HG03378 (cell line): ENCODE measurements at regions not wholly inside any gene's neighbourhood (a gene's known extent, or its start where the extent isn't known, plus 50 kb on each side); places are given as distances from the start of the nearest gene placed in this dataset.
"Not testable (repeated sequence)": the region's sequence is repeated elsewhere in the genome, so short reads cannot be mapped to it uniquely, and the experiment has no call there.

Experiments used
- ATAC-seq: cut with Tn5 transposase; IDR thresholded peaks from one replicate; pipeline ENCODE4 v1.9.1; 2021; ENCODE audit warnings: mild to moderate bottlenecking, moderate library complexity; ENCODE audit not compliant: unreplicated experiment

- ATAC-seq: peak; percentile 98
Measured at GRCh38 chr4:130043732-130044160, 947.8 kb downstream of the C4orf33 start.

- no peak for ATAC-seq
Measured at GRCh38 chr4:130044788-130045531, 949.0 kb downstream of the C4orf33 start.

GRCh38 chr4:130053723-130054122 lies 957.8 kb downstream of the C4orf33 start:
- no peak for ATAC-seq

- ATAC-seq: no peak
Measured at GRCh38 chr4:130054908-130055307, 959.0 kb downstream of the C4orf33 start.

- ATAC-seq: peak; percentile 64
Measured at GRCh38 chr4:130056286-130056685, 960.3 kb downstream of the C4orf33 start.

- ATAC-seq: no peak
Measured at GRCh38 chr4:130064471-130064870, 968.5 kb downstream of the C4orf33 start.

- ATAC-seq: no peak
Measured at GRCh38 chr4:130067419-130067818, 971.5 kb downstream of the C4orf33 start.

GRCh38 chr4:130068072-130068471 lies 972.1 kb downstream of the C4orf33 start:
- ATAC-seq: no peak

- no peak for ATAC-seq
Measured at GRCh38 chr4:130071746-130072145, 975.8 kb downstream of the C4orf33 start.

GRCh38 chr4:130073145-130073790 lies 977.3 kb downstream of the C4orf33 start:
- no peak for ATAC-seq

- no peak for ATAC-seq
Measured at GRCh38 chr4:130074096-130074495, 978.1 kb downstream of the C4orf33 start.

- ATAC-seq: no peak
Measured at GRCh38 chr4:130077275-130077674, 981.3 kb downstream of the C4orf33 start.

GRCh38 chr4:130079027-130079426 lies 983.1 kb downstream of the C4orf33 start:
- ATAC-seq: not testable (repeated sequence)

- no peak for ATAC-seq
Measured at GRCh38 chr4:130080872-130081451, 985.0 kb downstream of the C4orf33 start.

- no peak for ATAC-seq
Measured at GRCh38 chr4:130090427-130090826, 994.5 kb downstream of the C4orf33 start.

- no peak for ATAC-seq
Measured at GRCh38 chr4:130092187-130093015, 996.4 kb downstream of the C4orf33 start.

- ATAC-seq: no peak
Measured at GRCh38 chr4:130099105-130099504, 1003.2 kb downstream of the C4orf33 start.

GRCh38 chr4:130110189-130110588 lies 1014.2 kb downstream of the C4orf33 start:
- ATAC-seq: peak; percentile 58

GRCh38 chr4:130110770-130111169 lies 1014.8 kb downstream of the C4orf33 start:
- no peak for ATAC-seq

- no peak for ATAC-seq
Measured at GRCh38 chr4:130124066-130124465, 1028.1 kb downstream of the C4orf33 start.

GRCh38 chr4:130125467-130125866 lies 1029.5 kb downstream of the C4orf33 start:
- ATAC-seq: no peak
